Pancreas (tissue), 10 donors: ENCODE measurements at regions not wholly inside any gene's neighbourhood (a gene's known extent, or its start where the extent isn't known, plus 50 kb on each side); places are given as distances from the start of the nearest gene placed in this dataset.

Source experiments
- ATAC-seq, 4 donors: fragments of 200-7000 bp; cut with Tn5 transposase; one replicate each; pipeline versions ENCODE4 v1.8.0 to v1.9.1; 2020; ENCODE audit warnings: mild to moderate bottlenecking in 4 of 4, moderate library complexity in 4 of 4
- DNase-seq, 6 donors: peaks; one replicate each; pipeline ENCODE4 v3.0.0-alpha.2; 2020
- FAIRE-seq: peaks from 2 replicates; lab custom pipeline; 2012; peaks lifted over from hg19 to GRCh38; lab: Jason Lieb, UNC
- H3K27ac ChIP-seq, 4 donors: fragments of 200-600 bp; sonication (generic); 1 replicate in 3 of 4; 2 replicates in 1 of 4; pipeline versions ENCODE4 v1.5.0 to v1.8.0; 2020
- H3K27me3 ChIP-seq, 4 donors: fragments of 200-600 bp; one replicate each; pipeline ENCODE4 v1.8.0; 2021
- H3K36me3 ChIP-seq, 3 donors: fragments of 200-600 bp; sonication (generic) in 1 of 3; one replicate each; pipeline versions ENCODE4 v1.5.0 to v1.8.0; 2020 to 2021
- H3K4me1 ChIP-seq, 3 donors: fragments of 200-600 bp; one replicate each; pipeline ENCODE4 v1.8.0; 2021
- H3K4me3 ChIP-seq, 4 donors: fragments of 200-600 bp; sonication (generic) in 2 of 4; one replicate each; pipeline versions ENCODE4 v1.5.0 to v1.8.0; 2020 to 2021
- H3K9me3 ChIP-seq, 4 donors: fragments of 200-600 bp; one replicate each; pipeline ENCODE4 v1.8.0; 2021
- WGBS, 2 donors: extraction: QIAGEN DNeasy Blood & Tissue Kit; methylation state at CpG; one replicate each; pipeline ENCODE4 v1.1.7; 2013; 5-methylcytosine and 5-hydroxymethylcytosine counted together
- intact Hi-C, 3 donors: fragments of 100-400 bp; cut with DNase I; formaldehyde crosslinking; loops; one replicate each; pipeline versions ENCODE4 v1.11.1 to v1.14.2; 2022
- TF ChIP-seq, protein P1 (sequence below), 4 donors: fragments of 200-600 bp; sonication (generic) in 3 of 4; IDR thresholded peaks; one replicate each; pipeline versions ENCODE4 v1.5.0 to v1.8.0; 2021; ENCODE audit warnings: antibody characterized with exemption in 4 of 4
- donor health status: healthy with polysubstance abuse.
- donor health status: DM: no; HTN: no; CAD: no; lungs with moderate emphysema.
- donor health status: DM: no; HTN: no; CAD: no.
- donor health status: control.
- donor health status: control.
- donor health status: Bipolar disorder and iron deficiency.
- donor health status: DM: yes; HTN: yes; CAD: no.
- donor health status: DM: no; HTN: no; CAD: no.
- donor health status: DM: no; HTN: no; CAD: no.
- donor health status: DM: yes; HTN: yes; CAD: no.

DNA sequence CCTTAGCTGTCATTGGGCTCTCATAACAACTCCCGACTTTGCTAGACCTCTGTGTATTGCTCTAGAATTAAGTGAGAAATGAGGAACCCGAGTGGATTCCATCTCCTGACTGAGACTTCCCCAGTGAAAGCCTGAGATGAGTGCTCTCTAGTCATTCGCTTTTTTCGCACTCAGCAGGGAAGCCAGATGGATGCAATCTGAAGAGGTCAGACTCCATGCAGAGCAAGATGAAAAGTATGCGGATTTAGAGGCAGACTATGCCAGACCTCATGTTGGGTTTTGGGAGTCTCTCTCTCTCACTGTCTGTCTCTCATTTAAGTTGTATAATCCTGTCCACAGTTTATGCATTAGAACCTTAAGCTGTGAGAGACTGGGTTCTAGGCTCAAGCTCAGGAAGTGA lies 88.6 kb downstream of the SLC5A7 start:
- FAIRE-seq (no peak), DNase-seq (no peak), ATAC-seq (no peak)
- Histone ChIP-seq H3K27me3 (no peaks in the 10 kb centered on the region), H3K4me3 (no peak overlapping the region), H3K9me3 (no peaks in the 10 kb centered on the region), H3K27ac (no peak overlapping the region), H3K36me3 (no peaks in the 10 kb centered on the region), H3K4me1 (no peaks in the 10 kb centered on the region)
- intact Hi-C loops = no loop called here
- WGBS, 2 donors = 62 to 71% methylated on average over 5 of the region's 5 CpGs
- TF ChIP-seq, protein P1, sequence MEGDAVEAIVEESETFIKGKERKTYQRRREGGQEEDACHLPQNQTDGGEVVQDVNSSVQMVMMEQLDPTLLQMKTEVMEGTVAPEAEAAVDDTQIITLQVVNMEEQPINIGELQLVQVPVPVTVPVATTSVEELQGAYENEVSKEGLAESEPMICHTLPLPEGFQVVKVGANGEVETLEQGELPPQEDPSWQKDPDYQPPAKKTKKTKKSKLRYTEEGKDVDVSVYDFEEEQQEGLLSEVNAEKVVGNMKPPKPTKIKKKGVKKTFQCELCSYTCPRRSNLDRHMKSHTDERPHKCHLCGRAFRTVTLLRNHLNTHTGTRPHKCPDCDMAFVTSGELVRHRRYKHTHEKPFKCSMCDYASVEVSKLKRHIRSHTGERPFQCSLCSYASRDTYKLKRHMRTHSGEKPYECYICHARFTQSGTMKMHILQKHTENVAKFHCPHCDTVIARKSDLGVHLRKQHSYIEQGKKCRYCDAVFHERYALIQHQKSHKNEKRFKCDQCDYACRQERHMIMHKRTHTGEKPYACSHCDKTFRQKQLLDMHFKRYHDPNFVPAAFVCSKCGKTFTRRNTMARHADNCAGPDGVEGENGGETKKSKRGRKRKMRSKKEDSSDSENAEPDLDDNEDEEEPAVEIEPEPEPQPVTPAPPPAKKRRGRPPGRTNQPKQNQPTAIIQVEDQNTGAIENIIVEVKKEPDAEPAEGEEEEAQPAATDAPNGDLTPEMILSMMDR (IDR thresholded peaks at IDR 0.05) = no peak

DNA sequence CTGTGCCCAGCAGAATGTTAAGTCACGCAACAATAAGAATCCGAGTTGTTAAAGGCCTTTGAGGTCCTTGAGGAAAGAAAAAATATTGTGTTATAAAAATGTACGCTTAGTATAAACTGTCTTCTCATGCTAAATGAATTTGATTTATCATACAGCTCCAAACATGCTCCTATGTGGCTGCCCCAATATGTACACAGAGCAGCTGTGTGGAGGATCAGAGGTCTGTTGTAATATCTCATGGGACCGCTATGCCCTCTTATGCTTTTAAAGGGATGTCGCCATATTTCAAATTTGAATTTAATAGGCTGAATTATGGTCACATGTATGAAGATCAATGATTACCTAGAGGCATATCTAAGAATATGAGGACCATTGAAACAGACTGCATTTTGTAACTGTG lies 90.2 kb downstream of the SLC5A7 start:
- Histone ChIP-seq H3K4me1 (no peaks in the 10 kb centered on the region), H3K27ac (no peak overlapping the region), H3K36me3 (no peaks in the 10 kb centered on the region), H3K27me3 (no peaks in the 10 kb centered on the region), H3K4me3 (no peak overlapping the region), H3K9me3 (no peaks in the 10 kb centered on the region)
- TF ChIP-seq, protein P1 (IDR thresholded peaks at IDR 0.05) = no peak
- intact Hi-C loops = no loop called here
- DNase-seq (no peak), FAIRE-seq (no peak), ATAC-seq (no peak)
- 73 to 88% methylated on average over 5 of the region's 5 CpGs for WGBS, 2 donors

DNA sequence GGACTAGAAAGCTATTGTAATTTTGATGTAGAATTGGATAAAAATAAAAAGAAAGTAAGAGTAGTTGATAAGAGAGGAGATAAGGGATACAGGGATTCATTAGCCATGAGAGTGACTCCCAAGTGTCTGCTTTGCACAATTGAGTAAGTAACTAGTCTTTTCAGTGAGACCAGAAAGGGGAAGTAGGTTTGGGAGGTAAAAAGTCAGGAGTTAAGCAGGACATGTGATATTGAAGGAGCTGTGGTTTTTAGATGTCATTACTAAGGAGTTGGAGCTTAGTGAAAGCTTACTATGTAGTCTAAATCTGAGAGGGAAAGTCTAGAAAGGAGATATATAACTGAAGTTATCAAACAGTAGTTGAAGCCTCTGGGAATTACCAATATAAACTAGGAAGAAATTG lies 93.4 kb downstream of the SLC5A7 start:
- Histone ChIP-seq H3K4me1 (no peaks in the 10 kb centered on the region), H3K4me3 (no peak overlapping the region), H3K27ac (no peak overlapping the region), H3K27me3 (no peaks in the 10 kb centered on the region), H3K9me3 (no peaks in the 10 kb centered on the region), H3K36me3 (no peaks in the 10 kb centered on the region)
- intact Hi-C loops = no loop called here
- ATAC-seq (no peak), FAIRE-seq (no peak), DNase-seq (no peak)
- TF ChIP-seq, protein P1 (IDR thresholded peaks at IDR 0.05) = no peak

DNA sequence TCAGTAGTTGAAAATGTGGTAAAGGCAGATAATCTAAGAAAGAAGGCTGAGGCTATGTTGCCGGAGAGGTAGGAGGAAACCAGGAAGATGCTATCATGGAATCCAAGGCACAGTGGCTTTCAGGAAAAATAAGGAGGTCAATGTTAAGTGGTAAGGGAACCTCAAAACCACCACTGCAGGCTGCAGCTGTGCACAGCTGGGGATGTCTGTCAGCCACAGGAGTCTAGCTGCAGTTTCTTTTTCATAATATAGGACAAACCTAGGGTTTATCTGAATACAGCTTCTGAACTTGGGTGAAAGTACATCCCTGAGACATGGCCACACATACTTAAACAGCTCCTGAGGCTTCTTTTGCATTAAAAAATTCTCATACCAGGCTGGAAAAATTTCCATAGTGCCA lies 93.9 kb downstream of the SLC5A7 start:
- WGBS, 2 donors = 84 to 92% methylated on average over 1 of the region's 1 CpG
- TF ChIP-seq, protein P1 (IDR thresholded peaks at IDR 0.05) = no peak
- no peaks in the 10 kb centered on the region for H3K36me3 ChIP-seq
- ATAC-seq (no peak), DNase-seq (no peak), FAIRE-seq (no peak)
- no peaks in the 10 kb centered on the region for H3K9me3 ChIP-seq
- H3K27ac ChIP-seq = no peak overlapping the region
- H3K27me3 ChIP-seq = no peaks in the 10 kb centered on the region
- no peaks in the 10 kb centered on the region for H3K4me1 ChIP-seq
- intact Hi-C loops = no loop called here
- H3K4me3 ChIP-seq = no peak overlapping the region

DNA sequence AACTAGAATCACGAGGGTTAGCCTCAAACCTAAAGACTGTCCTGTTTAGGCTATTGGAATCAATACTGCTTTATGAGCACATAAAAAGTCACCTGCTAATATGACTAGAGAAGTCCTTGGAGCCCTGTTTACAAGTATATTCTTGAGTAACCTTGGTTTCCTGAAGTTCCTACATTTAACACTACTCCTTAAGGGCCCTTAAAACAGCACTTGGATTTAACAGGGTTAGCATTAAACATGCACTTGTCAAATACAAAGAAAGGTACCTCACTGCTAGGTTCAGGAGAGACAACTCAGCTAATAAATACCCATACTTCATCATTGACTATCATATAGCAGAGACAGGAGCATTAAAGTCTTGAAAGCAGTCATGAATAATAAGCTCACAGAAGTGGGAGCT lies 96.7 kb downstream of the SLC5A7 start:
- ATAC-seq (no peak), DNase-seq (no peak), FAIRE-seq (no peak)
- Histone ChIP-seq H3K9me3 (no peaks in the 10 kb centered on the region), H3K4me3 (no peak overlapping the region), H3K36me3 (no peaks in the 10 kb centered on the region), H3K4me1 (no peaks in the 10 kb centered on the region), H3K27me3 (no peaks in the 10 kb centered on the region), H3K27ac (no peak overlapping the region)
- 58 to 88% methylated on average over 1 of the region's 1 CpG for WGBS, 2 donors
- TF ChIP-seq, protein P1 (IDR thresholded peaks at IDR 0.05) = no peak
- intact Hi-C loops = no loop called here
